ENCODE measurements at regions not wholly inside any gene's neighbourhood (a gene's known extent, or its start where the extent isn't known, plus 50 kb on each side); places are given as distances from the start of the nearest gene placed in this dataset.

- TF ChIP-seq ZFP3 (CRISPR knock-in tag; IDR thresholded peaks at IDR 0.05) (no peak), CREB5 (CRISPR knock-in tag; IDR thresholded peaks at IDR 0.05; ENCODE audit: low read depth) (no peak), ZFP30 (CRISPR knock-in tag; IDR thresholded peaks at IDR 0.05) (no peak), CSDC2 (CRISPR knock-in tag; IDR thresholded peaks at IDR 0.05) (no peak), ZNF565 (CRISPR knock-in tag; conservative IDR thresholded peaks at IDR 0.05; ENCODE audit: low read depth) (no peak)
Measured at GRCh38 chr12:115388139-115388538, 704.2 kb upstream of the TBX3 start.
